A549 (cell line): ENCODE measurements at regions not wholly inside any gene's neighbourhood (a gene's known extent, or its start where the extent isn't known, plus 50 kb on each side); places are given as distances from the start of the nearest gene placed in this dataset.

Experiments
- ATAC-seq, 2 experiments: fragments of 200-7000 bp in 1 of 2; fragments of >200 bp in 1 of 2; cut with Nextera tagmentation in 1 of 2; cut with Tn5 transposase in 1 of 2; 3 replicates each; pipeline versions ENCODE4 v1.8.0 to v1.9.1; 2018 to 2020; ENCODE audit warnings: mild to moderate bottlenecking in 1 of 2, moderate library complexity in 1 of 2
- CTCF ChIA-PET: fragments of 300-600 bp; sonication (Branson Sonifier 250); formaldehyde crosslinking; extraction: SDS; loops from one replicate; lab custom pipeline; 2021; ENCODE audit warnings: antibody characterized with exemption, inconsistent platforms; lab: Yijun Ruan, JAX
- POLR2A ChIA-PET: fragments of 350-600 bp; formaldehyde crosslinking; extraction: SDS; loops from one replicate; lab custom pipeline; 2021; ENCODE audit warnings: antibody characterized with exemption, inconsistent platforms; lab: Yijun Ruan, JAX
- DNase-seq, 2 experiments: peaks; one replicate each; pipeline versions ENCODE4 v3.0.0 to v3.0.0-alpha.2; 2011 to 2016; ENCODE audit warnings: low read depth in 1 of 2, low spot score in 1 of 2
- FAIRE-seq: peaks from 2 replicates; lab custom pipeline; 2011; peaks lifted over from hg19 to GRCh38; lab: Jason Lieb, UNC
- H3K27ac ChIP-seq, 2 experiments: fragments of >200 bp; sonication (Bioruptor Twin); formaldehyde crosslinking; 3 replicates each; pipeline ENCODE4 v1.5.1; 2016 to 2017
- H3K4me1 ChIP-seq: fragments of >200 bp; sonication (Bioruptor Twin); formaldehyde crosslinking; 3 replicates; pipeline ENCODE4 v1.6.1; 2016
- H3K4me2 ChIP-seq: fragments of >200 bp; sonication (Bioruptor Twin); formaldehyde crosslinking; 3 replicates; pipeline ENCODE4 v1.6.1; 2016
- H3K4me3 ChIP-seq: fragments of >200 bp; sonication (Bioruptor Twin); formaldehyde crosslinking; 3 replicates; pipeline ENCODE4 v1.5.1; 2016
- H3K9me3 ChIP-seq: fragments of >200 bp; sonication (Bioruptor Twin); formaldehyde crosslinking; 3 replicates; pipeline ENCODE4 v1.6.1; 2016
- BHLHE40 ChIP-seq: IDR thresholded peaks from 2 replicates; pipeline ENCODE4 v1.6.1; 2012; ENCODE audit warnings: low read depth, low read length, inconsistent platforms
- CBX2 ChIP-seq: fragments of 200-600 bp; sonication (generic); IDR thresholded peaks from 2 replicates; pipeline ENCODE4 v1.6.1; 2016; ENCODE audit warnings: low read depth, mild to moderate bottlenecking, borderline replicate concordance
- CBX8 ChIP-seq: fragments of 200-600 bp; sonication (generic); IDR thresholded peaks from 2 replicates; pipeline ENCODE4 v1.6.1; 2016
- CHD2 ChIP-seq: fragments of 150-350 bp; IDR thresholded peaks from 2 replicates; pipeline ENCODE4 v1.6.1; 2014; ENCODE audit warnings: low read length; ENCODE audit not compliant: partially characterized antibody
- E2F6 ChIP-seq: IDR thresholded peaks from 2 replicates; pipeline ENCODE4 v1.6.1; 2012; ENCODE audit warnings: low read depth, borderline replicate concordance
- EHF ChIP-seq: fragments of 250-450 bp; sonication (Bioruptor Pico); IDR thresholded peaks from 2 replicates; pipeline ENCODE4 v1.5.0; 2020; ENCODE audit warnings: mild to moderate bottlenecking
- ESRRA ChIP-seq: fragments of 150-350 bp; IDR thresholded peaks from 2 replicates; pipeline ENCODE4 v1.6.1; 2014; ENCODE audit warnings: mild to moderate bottlenecking, low read length, borderline replicate concordance
- FOSB ChIP-seq: fragments of 250-450 bp; sonication (Bioruptor Pico); IDR thresholded peaks from 2 replicates; pipeline ENCODE4 v1.5.0; 2020; ENCODE audit warnings: mild to moderate bottlenecking, moderate library complexity
- FOSL2 ChIP-seq, 2 experiments: fragments of 450-650 bp in 1 of 2; fragments of >200 bp in 1 of 2; sonication (Bioruptor Twin) in 1 of 2; formaldehyde crosslinking; IDR thresholded peaks; 2 replicates each; pipeline versions ENCODE4 v1.5.0 to v1.6.1; 2016 to 2020; ENCODE audit warnings: mild to moderate bottlenecking in 1 of 2, moderate library complexity in 1 of 2
- FOXS1 ChIP-seq: fragments of 250-450 bp; sonication (Bioruptor Pico); IDR thresholded peaks from 2 replicates; pipeline ENCODE4 v1.5.0; 2020; ENCODE audit warnings: mild to moderate bottlenecking, moderate library complexity
- HDAC2 ChIP-seq: fragments of 200-600 bp; sonication (generic); IDR thresholded peaks from 2 replicates; pipeline ENCODE4 v1.6.1; 2016
- HES2 ChIP-seq: fragments of >200 bp; sonication (Bioruptor Twin); formaldehyde crosslinking; IDR thresholded peaks from 2 replicates; pipeline ENCODE4 v1.6.1; 2016
- HEYL ChIP-seq: fragments of 250-450 bp; sonication (Bioruptor Pico); IDR thresholded peaks from 2 replicates; pipeline ENCODE4 v1.8.0; 2021; ENCODE audit warnings: mild to moderate bottlenecking, moderate library complexity
- HOXB13 ChIP-seq: fragments of 250-450 bp; sonication (Bioruptor Pico); IDR thresholded peaks from 2 replicates; pipeline ENCODE4 v1.5.0; 2020; ENCODE audit warnings: low read depth, mild to moderate bottlenecking, moderate library complexity
- HOXB5 ChIP-seq: fragments of 250-450 bp; sonication (Bioruptor Pico); IDR thresholded peaks from 2 replicates; pipeline ENCODE4 v1.5.0; 2020; ENCODE audit warnings: mild to moderate bottlenecking, moderate library complexity
- JUN ChIP-seq, 2 experiments: fragments of >200 bp; sonication (Bioruptor Twin); formaldehyde crosslinking; IDR thresholded peaks; 2 replicates in 1 of 2; 3 replicates in 1 of 2; pipeline ENCODE4 v1.6.1; 2016 to 2017
- JUNB ChIP-seq: fragments of >200 bp; sonication (Bioruptor Twin); formaldehyde crosslinking; IDR thresholded peaks from 2 replicates; pipeline ENCODE4 v1.6.1; 2016
- PBX3 ChIP-seq: IDR thresholded peaks from 2 replicates; pipeline ENCODE4 v1.6.1; 2012
- PHF8 ChIP-seq: fragments of 200-600 bp; sonication (generic); IDR thresholded peaks from 2 replicates; pipeline ENCODE4 v1.6.1; 2016; ENCODE audit warnings: low read depth, mild to moderate bottlenecking, antibody characterized with exemption, moderate library complexity, borderline replicate concordance
- RAD21 ChIP-seq, 2 experiments: fragments of >200 bp in 1 of 2; sonication (Bioruptor Twin) in 1 of 2; formaldehyde crosslinking in 1 of 2; IDR thresholded peaks in 1 of 2; conservative IDR thresholded peaks in 1 of 2; 2 replicates in 1 of 2; 3 replicates in 1 of 2; pipeline ENCODE4 v1.6.1; 2012 to 2018; ENCODE audit warnings: inconsistent platforms in 1 of 2
- RARB ChIP-seq: fragments of 250-450 bp; sonication (Bioruptor Pico); IDR thresholded peaks from 2 replicates; pipeline ENCODE4 v1.8.0; 2021; ENCODE audit warnings: mild to moderate bottlenecking, moderate library complexity
- RNF2 ChIP-seq: fragments of 200-600 bp; sonication (generic); IDR thresholded peaks from 2 replicates; pipeline ENCODE4 v1.6.1; 2016; ENCODE audit warnings: low read depth, mild to moderate bottlenecking, antibody characterized with exemption, moderate library complexity, borderline replicate concordance
- SMC3 ChIP-seq: fragments of >200 bp; sonication (Bioruptor Twin); formaldehyde crosslinking; IDR thresholded peaks from 3 replicates; pipeline ENCODE4 v1.6.1; 2018; ENCODE audit warnings: inconsistent platforms
- TP53 ChIP-seq: fragments of 250-450 bp; sonication (Bioruptor Pico); IDR thresholded peaks from 2 replicates; pipeline ENCODE4 v1.5.0; 2021; ENCODE audit warnings: mild to moderate bottlenecking, moderate library complexity
- ZC3H11A ChIP-seq: fragments of 450-650 bp; IDR thresholded peaks from 2 replicates; pipeline ENCODE4 v1.6.1; 2014; ENCODE audit warnings: antibody characterized with exemption, mild to moderate bottlenecking
- ZNF302 ChIP-seq: fragments of 250-450 bp; sonication (Bioruptor Pico); IDR thresholded peaks from 2 replicates; pipeline ENCODE4 v1.9.0; 2021; ENCODE audit warnings: inconsistent platforms, mild to moderate bottlenecking, moderate library complexity
- WGBS: methylation state at CpG from one replicate; pipeline ENCODE4 v1.1.6; 2017; ENCODE audit errors: missing lambda C conversion rate; 5-methylcytosine and 5-hydroxymethylcytosine counted together
- TF ChIP-seq, protein P1 (sequence below): fragments of 450-650 bp; IDR thresholded peaks from 2 replicates; pipeline ENCODE4 v1.6.1; 2014; ENCODE audit warnings: antibody characterized with exemption
- TF ChIP-seq, protein P2 (sequence below): fragments of 250-450 bp; sonication (Bioruptor Pico); IDR thresholded peaks from 2 replicates; pipeline ENCODE4 v1.5.0; 2021; ENCODE audit warnings: mild to moderate bottlenecking, moderate library complexity, borderline replicate concordance

- H3K4me3 ChIP-seq: no peak overlapping the region
- ATAC-seq: no peak
- POLR2A ChIA-PET: no interaction called here
- TF ChIP-seq HOXB5 (CRISPR knock-in tag): no peak
- TF ChIP-seq, all 56 proteins: peak for 0
- no peak overlapping the region for H3K4me2 ChIP-seq
- CTCF ChIA-PET: no interaction called here
- H3K9me3 ChIP-seq: no peaks in the 10 kb centered on the region
- no peak for FAIRE-seq
- 20% methylated on average over 3 of the region's 3 CpGs for WGBS
- no peak for DNase-seq
- no peak overlapping the region for H3K27ac ChIP-seq
- H3K4me1 ChIP-seq: no peaks in the 10 kb centered on the region
These were observed 159.5 kb upstream of the EDNRB start for GRCh38 chr13:78078168-78078567.

- no peaks in the 10 kb centered on the region for H3K4me1 ChIP-seq
- no peak for TF ChIP-seq PHF8
- TF ChIP-seq CBX8: no peak
- TF ChIP-seq, protein P1, sequence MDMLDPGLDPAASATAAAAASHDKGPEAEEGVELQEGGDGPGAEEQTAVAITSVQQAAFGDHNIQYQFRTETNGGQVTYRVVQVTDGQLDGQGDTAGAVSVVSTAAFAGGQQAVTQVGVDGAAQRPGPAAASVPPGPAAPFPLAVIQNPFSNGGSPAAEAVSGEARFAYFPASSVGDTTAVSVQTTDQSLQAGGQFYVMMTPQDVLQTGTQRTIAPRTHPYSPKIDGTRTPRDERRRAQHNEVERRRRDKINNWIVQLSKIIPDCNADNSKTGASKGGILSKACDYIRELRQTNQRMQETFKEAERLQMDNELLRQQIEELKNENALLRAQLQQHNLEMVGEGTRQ: no peak
- TF ChIP-seq TP53 (CRISPR knock-in tag): no peak
- no peak for TF ChIP-seq FOSL2 (IDR thresholded peaks at IDR 0.05)
- TF ChIP-seq FOSL2 (CRISPR knock-in tag; IDR thresholded peaks at IDR 0.05): no peak
- TF ChIP-seq, protein P2, sequence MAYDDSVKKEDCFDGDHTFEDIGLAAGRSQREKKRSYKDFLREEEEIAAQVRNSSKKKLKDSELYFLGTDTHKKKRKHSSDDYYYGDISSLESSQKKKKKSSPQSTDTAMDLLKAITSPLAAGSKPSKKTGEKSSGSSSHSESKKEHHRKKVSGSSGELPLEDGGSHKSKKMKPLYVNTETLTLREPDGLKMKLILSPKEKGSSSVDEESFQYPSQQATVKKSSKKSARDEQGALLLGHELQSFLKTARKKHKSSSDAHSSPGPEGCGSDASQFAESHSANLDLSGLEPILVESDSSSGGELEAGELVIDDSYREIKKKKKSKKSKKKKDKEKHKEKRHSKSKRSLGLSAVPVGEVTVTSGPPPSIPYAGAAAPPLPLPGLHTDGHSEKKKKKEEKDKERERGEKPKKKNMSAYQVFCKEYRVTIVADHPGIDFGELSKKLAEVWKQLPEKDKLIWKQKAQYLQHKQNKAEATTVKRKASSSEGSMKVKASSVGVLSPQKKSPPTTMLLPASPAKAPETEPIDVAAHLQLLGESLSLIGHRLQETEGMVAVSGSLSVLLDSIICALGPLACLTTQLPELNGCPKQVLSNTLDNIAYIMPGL (CRISPR knock-in tag): no peak
- no peak for TF ChIP-seq RARB (CRISPR knock-in tag)
- no peak for TF ChIP-seq PBX3
- TF ChIP-seq HOXB13 (CRISPR knock-in tag): no peak
- TF ChIP-seq HES2: no peak
- ChIA-PET CTCF (no interaction called here), POLR2A (no interaction called here)
- DNase-seq (no peak), ATAC-seq (no peak), FAIRE-seq (no peak)
- 81% methylated on average over 1 of the region's 1 CpG for WGBS
- no peak overlapping the region for H3K4me2 ChIP-seq
- H3K9me3 ChIP-seq: no peaks in the 10 kb centered on the region
- H3K27ac ChIP-seq: no peak overlapping the region
- H3K4me3 ChIP-seq: no peak overlapping the region
These were observed 148.7 kb upstream of the EDNRB start for GRCh38 chr13:78067290-78067689.

DNA sequence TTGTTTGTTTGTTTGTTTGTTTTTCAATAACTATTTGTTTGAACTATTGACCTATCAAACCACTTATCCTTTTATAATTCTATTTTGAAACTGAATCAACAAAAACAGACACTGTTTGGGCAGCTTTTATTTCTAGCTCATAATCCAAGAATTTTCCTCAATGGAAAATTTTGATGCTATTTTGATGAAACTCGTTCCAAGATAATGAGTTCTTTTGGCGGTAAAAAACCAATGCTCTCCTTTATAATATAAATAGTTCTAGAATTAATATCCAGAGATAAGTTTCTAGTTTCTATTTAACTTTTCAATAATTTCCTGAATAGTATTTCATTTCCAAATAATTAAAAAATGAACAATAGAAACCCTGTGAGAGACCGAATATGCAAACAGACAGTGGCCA is 146.5 kb upstream of the EDNRB start:
- Histone ChIP-seq H3K4me1 (no peaks in the 10 kb centered on the region), H3K4me2 (no peak overlapping the region), H3K9me3 (no peaks in the 10 kb centered on the region), H3K27ac (no peak overlapping the region), H3K4me3 (no peak overlapping the region)
- CTCF ChIA-PET: no interaction called here
- TF ChIP-seq SMC3: no peak
- no peak for TF ChIP-seq RARB (CRISPR knock-in tag)
- TF ChIP-seq CHD2: no peak
- no peak for TF ChIP-seq CBX2
- TF ChIP-seq EHF: no peak
- no peak for TF ChIP-seq HEYL (CRISPR knock-in tag)
- no peak for TF ChIP-seq FOSB (CRISPR knock-in tag)
- TF ChIP-seq, protein P2 (CRISPR knock-in tag): no peak
- no peak for TF ChIP-seq RAD21 (conservative IDR thresholded peaks at IDR 0.05 in 1 of 2, IDR thresholded peaks at IDR 0.05 in 1 of 2)
- TF ChIP-seq E2F6: no peak
- no peak for TF ChIP-seq ZC3H11A
- no peak for TF ChIP-seq ESRRA
- TF ChIP-seq HOXB5 (CRISPR knock-in tag): no peak
- TF ChIP-seq HDAC2: no peak
- no peak for TF ChIP-seq JUN (IDR thresholded peaks at IDR 0.05)
- TF ChIP-seq ZNF302 (CRISPR knock-in tag): no peak
- TF ChIP-seq RNF2: no peak
- no peak for TF ChIP-seq BHLHE40
- no peak for TF ChIP-seq FOXS1 (CRISPR knock-in tag)
- no peak for TF ChIP-seq JUNB
- POLR2A ChIA-PET: no interaction called here
- 41% methylated on average over 3 of the region's 3 CpGs for WGBS
- no peak for DNase-seq
- no peak for ATAC-seq
- no peak for FAIRE-seq
